Iris pigment epithelial cell (primary cell): ENCODE measurements at regions not wholly inside any gene's neighbourhood (a gene's known extent, or its start where the extent isn't known, plus 50 kb on each side); places are given as distances from the start of the nearest gene placed in this dataset.

Experiments used
- DNase-seq: peaks from one replicate; pipeline ENCODE4 v3.0.0-alpha.2; 2011; ENCODE audit warnings: low read depth

- no peak for DNase-seq
These were observed 60.9 kb upstream of the CCBE1 start for GRCh38 chr18:59758106-59758505.

GRCh38 chr18:59752666-59753065, 55.4 kb upstream of the CCBE1 start:
- DNase-seq: peak; percentile 38

GRCh38 chr18:59751186-59751585, 54.0 kb upstream of the CCBE1 start:
- no peak for DNase-seq

- peak; percentile 92 for DNase-seq
These were observed 51.6 kb upstream of the CCBE1 start for GRCh38 chr18:59748628-59749360.
